ENCODE measurements at regions not wholly inside any gene's neighbourhood (a gene's known extent, or its start where the extent isn't known, plus 50 kb on each side); places are given as distances from the start of the nearest gene placed in this dataset.
"Not testable (repeated sequence)": the region's sequence is repeated elsewhere in the genome, so short reads cannot be mapped to it uniquely, and the experiment has no call there.

DNA sequence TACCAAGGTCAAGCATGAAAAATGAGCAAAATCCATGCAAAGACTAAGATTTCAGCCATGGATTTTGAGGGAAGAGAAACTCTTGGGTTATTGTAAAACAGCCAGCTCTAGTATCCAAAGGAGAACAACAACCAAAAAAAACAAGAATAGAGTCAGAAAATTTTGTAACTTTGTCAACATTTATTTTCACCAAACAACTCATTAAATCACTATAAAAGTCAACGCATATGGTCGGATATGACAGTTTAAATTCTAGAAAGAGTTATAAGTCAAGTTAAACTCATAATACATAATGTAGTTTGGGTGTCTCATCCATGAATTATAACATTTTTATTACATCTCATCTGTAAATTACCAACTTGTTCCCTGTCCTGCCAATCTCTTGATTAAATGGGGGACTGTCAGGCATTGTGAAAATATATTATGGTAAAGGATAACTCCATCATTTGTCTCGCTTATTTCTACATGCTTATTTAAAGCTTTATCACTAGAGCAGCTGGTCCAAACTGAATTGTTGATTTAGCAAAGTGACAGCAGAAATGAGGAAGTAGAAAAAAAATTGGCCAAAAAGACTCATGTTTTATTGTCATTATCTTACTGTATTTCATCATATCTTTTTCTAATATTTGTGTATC, 224.8 kb upstream of the NOCT start:
- no peak for DNase-seq

- no peak for DNase-seq
Measured at GRCh38 chr4:138789796-138790195, 225.8 kb upstream of the NOCT start.

- no peak for DNase-seq
Measured at GRCh38 chr4:138788857-138789256, 226.7 kb upstream of the NOCT start.

DNA sequence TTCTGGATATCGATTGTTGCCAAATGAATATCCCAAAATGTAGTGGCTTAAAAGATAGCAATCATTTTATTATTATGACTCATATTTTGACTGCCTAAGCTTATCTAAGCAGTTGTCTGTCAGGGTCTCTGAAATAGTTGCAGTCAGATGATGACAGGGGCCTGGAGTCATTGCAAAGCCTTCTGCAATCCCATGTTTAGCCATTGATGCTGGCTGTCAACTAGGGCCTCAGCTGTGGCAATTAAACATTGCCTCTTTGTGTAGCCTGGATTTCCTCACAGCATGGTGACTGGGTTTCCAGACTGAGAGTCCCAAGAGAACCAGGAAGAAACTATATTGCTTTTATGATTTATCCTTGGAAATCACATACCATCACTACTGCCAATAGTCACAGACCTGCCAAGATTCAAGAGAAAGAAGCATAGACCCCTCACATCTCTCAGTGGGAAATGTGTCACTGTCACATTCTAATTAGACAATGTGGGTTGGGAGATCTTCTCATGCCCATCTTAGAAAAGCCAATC, 227.3 kb upstream of the NOCT start:
- no peak for DNase-seq

GRCh38 chr4:138779761-138780160, 235.8 kb upstream of the NOCT start:
- DNase-seq, result not testable (repeated sequence)

DNA sequence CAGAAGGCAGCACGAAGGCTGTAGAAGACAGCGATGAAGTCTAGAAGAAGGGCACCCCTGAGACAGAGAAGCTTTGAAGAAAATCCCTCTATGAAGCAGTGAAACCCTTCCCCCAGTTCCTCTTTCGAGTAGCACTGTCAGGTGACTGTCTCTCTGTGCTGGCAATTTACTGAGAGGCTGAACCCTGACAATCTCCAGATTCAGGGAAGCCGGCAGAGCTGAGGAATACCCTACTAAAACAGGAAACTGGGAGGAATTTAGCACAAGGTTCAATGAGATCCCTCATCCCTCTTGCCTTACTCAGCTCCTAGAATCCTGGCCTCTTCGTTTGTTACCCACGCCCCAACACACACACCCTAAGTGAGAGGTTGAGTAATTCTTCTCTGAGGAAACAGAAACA, 239.7 kb upstream of the NOCT start:
- DNase-seq, result no peak

DNA sequence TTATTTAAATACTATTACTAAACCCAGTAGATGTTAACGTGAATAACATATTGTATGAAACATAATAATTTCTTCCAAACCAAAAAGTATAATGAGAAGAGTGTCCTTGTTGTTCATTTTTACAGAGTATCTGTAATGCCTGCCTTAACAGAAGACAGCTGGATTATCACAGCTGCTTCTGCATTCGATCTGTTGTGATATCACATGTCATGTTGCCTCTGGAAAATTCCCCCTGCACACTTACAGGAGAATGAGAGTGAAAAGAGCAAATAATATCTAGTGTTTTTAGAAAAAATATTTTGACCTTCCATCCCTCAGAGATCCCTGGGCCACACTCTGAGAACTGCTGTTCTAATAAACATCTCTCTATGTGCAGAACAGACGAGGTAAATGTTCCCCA, 240.1 kb upstream of the NOCT start:
- DNase-seq, result no peak

GRCh38 chr4:138774940-138775339, 240.6 kb upstream of the NOCT start:
- DNase-seq, result no peak

DNA sequence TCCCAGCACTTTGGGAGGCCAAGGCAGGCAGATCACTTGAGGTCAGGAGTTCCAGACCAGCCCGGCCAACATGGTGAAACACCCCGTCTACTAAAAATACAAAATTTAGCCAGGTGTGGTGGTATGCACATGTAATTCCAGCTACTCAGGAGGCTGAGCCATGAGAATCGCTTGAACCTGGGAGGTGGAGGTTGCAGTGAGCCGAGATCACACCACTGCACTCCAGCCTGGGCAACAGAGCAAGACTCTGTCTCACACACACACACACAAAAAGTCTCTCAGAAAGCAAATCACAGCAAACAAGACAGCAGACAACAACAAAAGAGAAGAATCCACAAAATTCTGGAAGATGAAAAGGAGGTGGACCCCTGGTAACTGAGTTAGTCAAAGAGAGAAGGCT, 241.5 kb upstream of the NOCT start:
- not testable (repeated sequence) for DNase-seq

DNA sequence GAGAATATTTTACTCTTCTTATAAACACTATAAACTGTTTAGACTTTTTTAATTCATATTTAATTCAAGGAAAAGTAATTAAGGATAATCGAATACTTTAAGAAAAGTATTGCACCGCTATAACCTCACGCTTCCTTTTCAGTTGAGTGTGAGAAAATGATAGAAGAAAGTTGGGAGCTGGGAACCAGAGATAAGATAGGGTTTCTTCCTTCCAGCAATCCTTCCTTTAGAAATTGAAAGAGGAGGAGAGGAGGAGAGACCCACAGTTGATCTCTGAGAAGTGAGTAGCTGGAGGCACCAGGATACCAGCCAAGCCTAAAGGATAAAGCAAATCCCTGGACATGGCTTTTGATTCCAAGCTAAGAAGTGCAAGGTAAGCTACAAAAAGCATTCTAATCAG, 242.3 kb upstream of the NOCT start:
- no peak for DNase-seq

- DNase-seq, result no peak
Measured at GRCh38 chr4:138772366-138772765, 243.2 kb upstream of the NOCT start.

DNA sequence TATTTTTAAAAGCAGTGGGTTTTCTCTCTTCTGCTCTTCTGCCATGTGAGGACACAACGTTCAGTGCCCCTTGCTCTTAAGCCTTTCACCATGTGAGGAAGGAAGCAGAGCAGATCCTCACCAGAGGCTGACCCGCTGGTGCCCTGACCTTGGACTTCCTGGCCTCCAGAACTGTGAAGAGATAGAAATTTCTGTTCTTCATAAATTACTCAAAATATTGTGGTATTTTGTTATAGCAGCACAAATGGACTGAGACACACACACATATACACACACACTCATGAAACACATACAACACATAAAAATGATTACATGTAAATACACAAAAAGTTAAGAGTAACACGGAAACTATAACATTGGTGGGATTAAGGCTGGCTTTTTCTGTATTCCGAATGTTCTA, 244.8 kb upstream of the NOCT start:
- no peak for DNase-seq

GRCh38 chr4:138766332-138766731, 249.2 kb upstream of the NOCT start:
- DNase-seq, result no peak

DNA sequence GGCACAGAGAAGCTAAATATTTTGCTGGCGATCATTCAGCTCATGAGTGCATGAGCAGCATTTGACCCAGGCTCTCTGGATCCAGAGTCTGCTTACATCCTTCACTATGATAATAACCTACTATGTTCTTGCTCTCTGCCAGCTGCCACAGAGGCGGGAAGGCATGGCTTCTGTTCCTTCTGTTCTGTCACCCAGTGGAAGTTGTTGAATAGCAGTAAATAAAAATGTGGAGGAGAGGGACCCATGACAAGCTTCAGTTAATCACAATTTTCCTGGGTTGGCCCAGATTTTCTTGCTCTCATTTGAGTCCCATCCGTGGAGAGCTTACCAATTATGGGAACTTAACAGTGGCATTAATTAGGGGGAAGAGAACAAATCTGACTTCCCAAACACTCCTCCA, 250.1 kb upstream of the NOCT start:
- DNase-seq, result no peak

GRCh38 chr4:138761638-138762220, 253.9 kb upstream of the NOCT start:
- no peak for DNase-seq

DNA sequence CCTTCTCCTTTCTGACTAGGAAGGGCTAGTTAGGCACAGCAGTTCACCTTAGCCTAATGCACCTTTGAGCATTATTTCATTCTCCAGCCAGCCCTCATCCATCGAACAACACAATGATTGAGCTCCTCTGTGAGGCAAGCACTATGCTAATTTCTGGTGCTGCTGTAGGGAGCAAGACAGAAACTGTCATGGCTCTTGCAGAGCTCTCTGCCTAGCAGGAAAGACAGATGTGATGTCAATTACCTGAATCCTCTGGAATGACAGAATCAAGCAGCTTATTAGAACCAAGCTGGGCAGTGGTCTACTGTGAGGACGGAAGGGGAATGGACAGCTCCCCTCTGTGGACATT, 256.1 kb upstream of the NOCT start:
- no peak for DNase-seq

GRCh38 chr4:138758876-138759553, 256.6 kb upstream of the NOCT start:
- DNase-seq, result no peak

DNA sequence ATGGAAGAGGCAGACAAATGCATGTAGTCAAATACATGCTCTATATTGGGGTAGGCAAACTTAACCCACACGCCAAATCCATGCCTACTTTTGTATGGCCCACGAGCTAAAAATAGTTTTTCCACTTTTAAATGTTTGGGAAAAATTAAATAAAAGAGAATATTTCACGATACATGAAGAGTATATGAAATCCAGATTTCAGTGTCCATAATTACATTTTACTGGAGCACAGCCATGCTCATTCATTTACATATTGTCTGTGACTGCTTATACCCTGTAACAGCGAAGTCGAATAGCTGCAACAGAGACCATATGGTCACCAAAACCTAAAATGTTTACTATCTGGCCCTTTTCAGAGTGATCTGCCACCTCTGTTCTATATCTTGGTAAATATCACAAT, 257.4 kb upstream of the NOCT start:
- no peak for DNase-seq

- no peak for DNase-seq
Measured at GRCh38 chr4:138757432-138757831, 258.1 kb upstream of the NOCT start.

DNA sequence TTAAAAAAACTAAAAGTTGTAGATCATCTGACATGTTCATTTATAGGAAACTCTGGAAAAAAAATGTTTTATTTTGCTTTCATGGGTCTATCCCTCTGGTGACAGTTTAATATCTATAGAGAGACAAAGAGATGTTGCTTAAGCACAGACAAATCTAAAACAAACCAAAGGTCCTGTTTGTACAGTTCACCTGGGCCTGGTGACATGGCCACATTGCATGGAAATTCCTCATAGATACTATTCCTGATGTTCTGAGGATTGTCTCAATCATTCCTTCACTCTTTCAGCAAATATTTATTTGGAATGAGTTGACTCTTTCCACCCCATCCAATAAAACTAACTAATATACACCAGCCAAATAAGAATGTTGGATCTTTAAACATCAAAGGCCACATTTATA, 259.1 kb upstream of the NOCT start:
- DNase-seq, result no peak

GRCh38 chr4:138751309-138751708, 264.3 kb upstream of the NOCT start:
- DNase-seq, result no peak

GRCh38 chr4:138749303-138749702, 266.3 kb upstream of the NOCT start:
- DNase-seq, result no peak

DNA sequence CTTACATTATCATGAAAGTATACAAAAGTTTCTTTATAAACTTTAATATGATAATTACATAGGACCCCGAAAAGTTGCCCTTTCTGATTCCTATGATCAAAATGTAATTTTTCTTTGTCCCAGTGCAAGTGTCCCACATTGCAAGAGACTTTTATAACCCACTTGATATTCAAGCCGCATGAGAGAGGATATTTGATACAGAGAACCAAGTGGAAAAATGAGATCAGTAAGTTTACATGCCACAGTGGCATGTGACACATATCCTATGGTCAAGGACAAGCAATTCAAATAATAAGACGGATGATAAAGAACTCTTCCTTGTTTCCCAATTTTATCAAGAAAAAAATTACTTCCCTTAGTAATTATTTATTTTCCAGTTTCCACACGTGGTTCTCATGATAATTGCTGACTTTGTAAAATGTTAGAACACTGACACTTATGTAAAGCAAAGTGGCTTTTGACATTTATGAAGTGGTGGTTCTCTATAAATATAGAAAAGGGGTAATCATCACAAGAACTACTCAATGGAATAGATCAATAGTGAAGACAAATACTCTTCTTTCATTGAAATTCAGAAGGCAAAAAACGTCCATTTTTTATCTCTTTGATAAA, 273.7 kb upstream of the NOCT start:
- DNase-seq, result no peak

Data from NCI-H1105 treated with DMSO at 0.1 percent for 48 hours (cell line).